GM12873 (cell line): ENCODE measurements at regions not wholly inside any gene's neighbourhood (a gene's known extent, or its start where the extent isn't known, plus 50 kb on each side); places are given as distances from the start of the nearest gene placed in this dataset.

ENCODE experiments used
- CTCF ChIP-seq: IDR thresholded peaks from 2 replicates; pipeline ENCODE4 v1.5.1; 2012; ENCODE audit warnings: low read depth, mild to moderate bottlenecking, moderate library complexity, low read length, control low read depth; ENCODE audit not compliant: insufficient read depth; ENCODE audit errors: missing control alignments

GRCh38 chr13:75091718-75092117, 390.3 kb downstream of the TBC1D4 start:
- no peak for TF ChIP-seq CTCF

GRCh38 chr13:75090872-75091615, 390.9 kb downstream of the TBC1D4 start:
- no peak for TF ChIP-seq CTCF

GRCh38 chr13:75088915-75089314, 393.1 kb downstream of the TBC1D4 start:
- TF ChIP-seq CTCF = no peak

GRCh38 chr13:75079226-75079625, 402.7 kb downstream of the TBC1D4 start:
- TF ChIP-seq CTCF = no peak

- no peak for TF ChIP-seq CTCF
These were observed 405.5 kb downstream of the TBC1D4 start for GRCh38 chr13:75076476-75076875.

GRCh38 chr13:75073786-75074185, 408.2 kb downstream of the TBC1D4 start:
- no peak for TF ChIP-seq CTCF

GRCh38 chr13:75072891-75073290, 409.1 kb downstream of the TBC1D4 start:
- TF ChIP-seq CTCF = no peak

GRCh38 chr13:75072368-75072767, 409.6 kb downstream of the TBC1D4 start:
- no peak for TF ChIP-seq CTCF
